Transverse colon (tissue), 4 donors: ENCODE measurements at regions not wholly inside any gene's neighbourhood (a gene's known extent, or its start where the extent isn't known, plus 50 kb on each side); places are given as distances from the start of the nearest gene placed in this dataset.

Experiments
- DNase-seq: peaks from one replicate; pipeline ENCODE4 v3.0.0-alpha.2; 2019
- H3K27ac ChIP-seq, 4 donors: fragments of 200-600 bp; sonication (generic); 2 replicates each; pipeline ENCODE4 v1.5.1; 2016 to 2018; ENCODE audit warnings: inconsistent platforms in 4 of 4
- H3K27me3 ChIP-seq: fragments of 200-600 bp; sonication (generic); 2 replicates; pipeline ENCODE4 v1.5.1; 2017; ENCODE audit warnings: inconsistent platforms
- H3K36me3 ChIP-seq, 4 donors: fragments of 200-600 bp; sonication (generic); 2 replicates each; pipeline ENCODE4 v1.5.1; 2017 to 2019; ENCODE audit warnings: inconsistent platforms in 4 of 4
- H3K4me1 ChIP-seq, 4 donors: fragments of 200-600 bp; sonication (generic); 2 replicates each; pipeline ENCODE4 v1.5.1; 2017 to 2020; ENCODE audit warnings: inconsistent platforms in 4 of 4
- H3K4me3 ChIP-seq, 4 donors: fragments of 200-600 bp; sonication (generic); 1 replicate in 1 of 4; 2 replicates in 3 of 4; pipeline versions ENCODE4 v1.5.1 to v1.6.1; 2017 to 2019; ENCODE audit warnings: inconsistent platforms in 4 of 4
- H3K9me3 ChIP-seq, 2 donors: fragments of 200-600 bp; sonication (generic); 2 replicates each; pipeline ENCODE4 v1.5.1; 2017 to 2019; ENCODE audit warnings: inconsistent platforms in 2 of 2
- EP300 ChIP-seq: sonication (generic); formaldehyde crosslinking; IDR thresholded peaks from one replicate; pipeline ENCODE4 v1.6.1; 2017; ENCODE audit warnings: antibody characterized with exemption, low read depth
- POLR2A ChIP-seq: fragments of 450-650 bp; IDR thresholded peaks from one replicate; pipeline ENCODE4 v1.6.1; 2016; ENCODE audit warnings: antibody characterized with exemption, mild to moderate bottlenecking, moderate library complexity
- POLR2AphosphoS5 ChIP-seq, 3 donors: sonication (generic); formaldehyde crosslinking; IDR thresholded peaks; one replicate each; pipeline ENCODE4 v1.6.1; 2016; ENCODE audit warnings: antibody characterized with exemption in 3 of 3
- WGBS, 2 donors: methylation state at CpG; one replicate each; pipeline ENCODE4 v1.1.5; 2018; ENCODE audit warnings: low coverage in 1 of 2; 5-methylcytosine and 5-hydroxymethylcytosine counted together
- in situ Hi-C, 4 donors: fragments of 200-750 bp; cut with MboI; loops; one replicate each; pipeline versions ENCODE4 v1.15.0 to v1.15.1; 2017; ENCODE audit warnings: low sequenced_read_pairs in 3 of 4, low pct_ligation_motif_present in 1 of 4, low pct_unique_long_range_greater_than_20kb in 1 of 4
- intact Hi-C: fragments of 100-400 bp; cut with DNase I; formaldehyde crosslinking; loops from one replicate; pipeline ENCODE4 v1.15.1; 2023; ENCODE audit warnings: low total_unique reads
- TF ChIP-seq, protein P1 (sequence below), 5 experiments: fragments of 200-600 bp in 3 of 5; fragments of 450-650 bp in 2 of 5; sonication (generic) in 3 of 5; IDR thresholded peaks; 1 replicate in 2 of 5; 2 replicates in 3 of 5; pipeline ENCODE4 v1.5.1; 2016 to 2017; ENCODE audit warnings: antibody characterized with exemption in 5 of 5, inconsistent platforms in 3 of 5, mild to moderate bottlenecking in 2 of 5, moderate library complexity in 1 of 5

DNA sequence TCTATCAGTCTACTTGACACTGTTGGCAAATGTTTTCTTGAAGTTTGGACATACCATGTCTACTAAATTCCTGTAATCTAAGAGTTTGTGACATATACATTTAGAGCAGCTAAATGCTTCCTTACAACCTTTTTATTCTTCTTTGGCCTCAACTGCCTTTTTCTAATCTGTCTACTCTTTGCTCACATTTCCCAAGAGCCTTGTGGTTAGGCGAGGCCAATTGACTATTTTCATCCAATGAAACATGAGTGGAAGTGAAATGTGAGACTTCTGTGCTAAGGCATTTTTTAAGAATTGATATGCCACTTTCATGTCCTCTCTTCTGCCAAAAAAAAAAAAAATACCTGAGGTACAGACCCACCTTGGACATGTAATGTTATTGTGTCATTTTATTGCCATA, 158.2 kb upstream of the MCHR2 start:
- Histone ChIP-seq H3K36me3 (no peaks in the 10 kb centered on the region), H3K9me3 (no peaks in the 10 kb centered on the region), H3K4me3 (no peak overlapping the region), H3K4me1 (no peaks in the 10 kb centered on the region), H3K27me3 (no peaks in the 10 kb centered on the region), H3K27ac (no peak overlapping the region)
- in situ Hi-C loops: no loop called here
- 63 to 69% methylated on average over 1 of the region's 1 CpG for WGBS, 2 donors
- TF ChIP-seq, protein P1, sequence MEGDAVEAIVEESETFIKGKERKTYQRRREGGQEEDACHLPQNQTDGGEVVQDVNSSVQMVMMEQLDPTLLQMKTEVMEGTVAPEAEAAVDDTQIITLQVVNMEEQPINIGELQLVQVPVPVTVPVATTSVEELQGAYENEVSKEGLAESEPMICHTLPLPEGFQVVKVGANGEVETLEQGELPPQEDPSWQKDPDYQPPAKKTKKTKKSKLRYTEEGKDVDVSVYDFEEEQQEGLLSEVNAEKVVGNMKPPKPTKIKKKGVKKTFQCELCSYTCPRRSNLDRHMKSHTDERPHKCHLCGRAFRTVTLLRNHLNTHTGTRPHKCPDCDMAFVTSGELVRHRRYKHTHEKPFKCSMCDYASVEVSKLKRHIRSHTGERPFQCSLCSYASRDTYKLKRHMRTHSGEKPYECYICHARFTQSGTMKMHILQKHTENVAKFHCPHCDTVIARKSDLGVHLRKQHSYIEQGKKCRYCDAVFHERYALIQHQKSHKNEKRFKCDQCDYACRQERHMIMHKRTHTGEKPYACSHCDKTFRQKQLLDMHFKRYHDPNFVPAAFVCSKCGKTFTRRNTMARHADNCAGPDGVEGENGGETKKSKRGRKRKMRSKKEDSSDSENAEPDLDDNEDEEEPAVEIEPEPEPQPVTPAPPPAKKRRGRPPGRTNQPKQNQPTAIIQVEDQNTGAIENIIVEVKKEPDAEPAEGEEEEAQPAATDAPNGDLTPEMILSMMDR (IDR thresholded peaks at IDR 0.05): no peak
- intact Hi-C loops: no loop called here
- no peak for DNase-seq

DNA sequence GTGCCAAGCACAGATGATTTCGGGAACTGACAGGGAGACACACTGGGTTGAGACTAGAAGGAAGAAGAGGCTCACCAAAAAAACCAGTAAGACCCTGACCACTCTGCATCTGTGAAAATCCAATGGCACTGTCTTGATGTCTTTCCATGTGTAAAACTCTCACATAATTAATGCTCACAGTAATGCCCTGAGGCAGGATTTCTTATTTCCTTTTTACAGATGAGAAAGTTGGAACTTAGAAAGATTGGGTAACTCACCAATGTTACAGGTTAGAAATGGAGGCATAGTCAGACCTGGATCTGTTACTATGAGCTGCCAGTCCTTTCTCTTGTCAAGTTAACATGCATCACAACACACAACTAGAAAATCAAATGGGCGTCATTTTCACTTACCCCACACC, 151.0 kb upstream of the MCHR2 start:
- Histone ChIP-seq H3K9me3 (no peaks in the 10 kb centered on the region), H3K27ac (no peak overlapping the region), H3K36me3 (no peaks in the 10 kb centered on the region), H3K4me1 (no peaks in the 10 kb centered on the region), H3K4me3 (no peak overlapping the region), H3K27me3 (no peaks in the 10 kb centered on the region)
- no peak for DNase-seq
- TF ChIP-seq POLR2AphosphoS5 (IDR thresholded peaks at IDR 0.05) (no peak), POLR2A (no peak), EP300 (no peak)
- TF ChIP-seq, protein P1 (IDR thresholded peaks at IDR 0.05): no peak
- 78 to 83% methylated on average over 2 of the region's 2 CpGs for WGBS, 2 donors
- in situ Hi-C loops: no loop called here
- intact Hi-C loops: no loop called here

- Histone ChIP-seq H3K9me3 (no peaks in the 10 kb centered on the region), H3K4me1 (no peaks in the 10 kb centered on the region), H3K27me3 (no peaks in the 10 kb centered on the region), H3K4me3 (no peak overlapping the region), H3K36me3 (no peaks in the 10 kb centered on the region), H3K27ac (no peak overlapping the region)
- no peak for DNase-seq
- in situ Hi-C loops: no loop called here
- 62 to 71% methylated on average over 2 to 4 of the region's 4 CpGs for WGBS, 2 donors
- intact Hi-C loops: no loop called here
- TF ChIP-seq EP300 (no peak), POLR2A (no peak), POLR2AphosphoS5 (IDR thresholded peaks at IDR 0.05) (no peak)
- TF ChIP-seq, protein P1 (IDR thresholded peaks at IDR 0.05): no peak
Measured at GRCh38 chr6:100138346-100139022, 144.5 kb upstream of the MCHR2 start.

DNA sequence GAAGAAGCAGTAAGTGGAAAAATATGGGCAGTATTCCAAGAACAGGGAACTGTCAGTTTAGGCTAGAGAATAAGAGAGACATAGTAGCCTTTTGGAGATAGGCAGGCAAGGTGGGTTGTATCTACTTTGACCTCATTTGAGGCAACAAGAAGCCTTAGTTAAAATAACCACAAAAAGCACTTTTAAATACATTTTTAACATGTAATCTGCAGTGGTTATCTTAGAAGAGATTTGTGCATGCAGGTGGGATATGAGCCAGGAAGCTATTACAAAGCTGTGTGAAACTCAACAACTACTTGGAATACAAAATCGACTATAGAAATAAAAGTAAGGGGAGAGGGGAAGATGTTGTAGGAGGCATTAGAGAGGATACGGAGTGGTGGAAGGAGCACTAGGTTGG, 143.7 kb upstream of the MCHR2 start:
- H3K4me3 ChIP-seq: no peak overlapping the region
- no peaks in the 10 kb centered on the region for H3K4me1 ChIP-seq
- TF ChIP-seq POLR2AphosphoS5 (IDR thresholded peaks at IDR 0.05) (no peak), EP300 (no peak), POLR2A (no peak)
- TF ChIP-seq, protein P1 (IDR thresholded peaks at IDR 0.05): no peak
- DNase-seq: no peak
- no peaks in the 10 kb centered on the region for H3K27me3 ChIP-seq
- no peaks in the 10 kb centered on the region for H3K36me3 ChIP-seq
- WGBS, 2 donors: 64 to 77% methylated on average over 2 of the region's 2 CpGs
- H3K27ac ChIP-seq: no peak overlapping the region
- in situ Hi-C loops (no loop called here), intact Hi-C loops (loop anchor here (2.0 kb wide), 1 partner anchor 41 kb away; no protein-coding TSS in a partner anchor)
- H3K9me3 ChIP-seq: no peaks in the 10 kb centered on the region
